Daoy (cell line): ENCODE measurements at regions not wholly inside any gene's neighbourhood (a gene's known extent, or its start where the extent isn't known, plus 50 kb on each side); places are given as distances from the start of the nearest gene placed in this dataset.
"Not testable (repeated sequence)": the region's sequence is repeated elsewhere in the genome, so short reads cannot be mapped to it uniquely, and the experiment has no call there.

Source experiments
- DNase-seq: peaks from one replicate; pipeline ENCODE4 v3.0.0-alpha.2; 2015; ENCODE audit warnings: low read depth

DNA sequence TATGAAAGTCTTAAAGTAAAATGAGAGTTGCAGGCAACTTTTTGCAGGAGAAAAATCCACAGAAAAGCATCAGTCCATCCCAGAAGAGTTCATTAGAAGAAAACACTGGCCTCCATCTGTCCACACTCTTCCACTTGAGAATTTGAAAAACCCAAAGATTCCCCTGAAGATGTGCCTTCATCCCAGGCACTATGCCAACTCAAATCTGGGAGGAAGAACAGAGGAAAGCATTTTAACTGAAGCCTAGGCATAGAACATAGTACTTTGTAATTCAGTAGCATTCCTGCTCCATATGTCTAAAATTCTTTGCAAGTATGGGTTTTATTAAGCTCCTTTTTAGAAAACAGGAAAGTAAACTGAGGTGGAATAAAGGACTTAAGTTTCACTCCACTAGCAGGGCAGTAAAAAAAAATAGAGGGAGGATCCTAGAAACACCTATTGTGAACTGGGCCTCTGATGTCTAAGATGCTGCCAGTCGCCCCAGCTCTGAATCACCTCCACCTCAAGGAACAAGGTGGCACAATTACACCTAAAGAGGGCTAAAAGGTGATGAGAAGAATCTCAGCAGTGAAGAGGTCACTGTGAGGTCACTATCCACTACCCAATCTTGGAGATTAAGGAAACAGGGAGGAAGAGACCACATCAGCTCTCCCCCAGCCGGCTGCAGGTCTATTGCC is 141.9 kb upstream of the FAM241A start:
- DNase-seq, result no peak

DNA sequence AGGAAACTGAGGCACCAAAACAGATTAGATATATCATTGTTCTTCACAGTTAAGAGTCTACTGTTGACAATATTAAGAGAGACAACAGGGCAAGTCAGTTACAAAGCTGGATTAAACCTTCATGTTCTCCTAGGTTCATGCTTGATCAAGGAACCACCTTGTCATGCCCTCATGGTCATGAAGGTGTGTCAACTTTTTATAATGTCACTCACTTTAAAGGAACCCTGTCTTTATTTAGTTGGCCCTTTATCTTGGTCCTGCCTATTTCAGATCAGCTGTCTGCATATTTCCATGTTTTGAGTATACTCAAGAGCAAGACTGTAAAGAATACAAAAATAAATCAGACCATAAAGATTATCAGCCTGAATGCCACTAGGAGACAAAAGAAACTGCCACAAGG is 140.2 kb upstream of the FAM241A start:
- no peak for DNase-seq

DNA sequence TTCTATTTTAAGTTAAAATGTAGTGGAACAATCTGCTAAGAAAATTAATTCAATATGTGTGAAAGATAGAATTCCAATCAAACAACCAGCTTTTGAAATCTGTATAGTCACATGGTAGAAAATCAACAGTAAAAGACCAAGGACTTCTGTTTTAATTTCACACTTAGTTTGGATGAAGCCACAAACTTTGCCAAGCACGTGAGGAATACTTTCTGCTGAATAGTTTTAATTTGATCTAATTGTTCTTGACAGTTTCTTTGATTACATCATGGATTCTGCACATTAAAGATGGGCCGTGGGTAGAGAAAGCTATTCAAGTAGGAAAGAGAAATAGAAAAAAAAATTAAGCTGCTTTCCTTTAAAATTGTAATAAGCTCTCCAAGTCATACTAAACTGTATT is 137.9 kb upstream of the FAM241A start:
- no peak for DNase-seq

GRCh38 chr4:112015960-112016359 is 129.3 kb upstream of the FAM241A start:
- no peak for DNase-seq

DNA sequence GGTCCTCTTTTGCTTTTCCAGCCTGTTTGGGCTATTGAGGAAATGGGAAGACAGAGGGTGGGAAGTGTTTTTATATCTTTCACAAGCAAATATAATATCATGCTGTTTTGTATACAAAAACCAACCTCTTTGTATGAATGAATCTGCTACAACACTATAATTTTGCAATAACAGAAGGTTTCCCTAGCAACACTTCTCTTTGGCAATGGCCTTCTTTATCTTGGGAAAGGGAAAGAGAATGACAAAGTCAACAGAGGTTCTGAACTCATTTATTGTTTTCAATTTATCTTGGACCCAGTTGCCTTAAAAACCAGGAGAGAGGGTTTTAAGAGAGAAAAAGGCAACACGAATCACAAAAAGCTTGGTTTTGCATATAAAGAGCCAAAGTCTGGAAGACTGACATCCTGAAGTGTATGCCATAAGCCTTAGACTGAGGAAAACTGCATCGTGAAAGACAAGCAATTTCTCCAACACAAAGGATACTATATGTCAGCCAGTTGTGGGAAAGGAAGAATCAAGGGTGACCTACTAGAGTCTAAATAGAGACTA is 121.8 kb upstream of the FAM241A start:
- DNase-seq, result no peak

- DNase-seq, result no peak
Observed at GRCh38 chr4:112026058-112026457, 119.2 kb upstream of the FAM241A start.

DNA sequence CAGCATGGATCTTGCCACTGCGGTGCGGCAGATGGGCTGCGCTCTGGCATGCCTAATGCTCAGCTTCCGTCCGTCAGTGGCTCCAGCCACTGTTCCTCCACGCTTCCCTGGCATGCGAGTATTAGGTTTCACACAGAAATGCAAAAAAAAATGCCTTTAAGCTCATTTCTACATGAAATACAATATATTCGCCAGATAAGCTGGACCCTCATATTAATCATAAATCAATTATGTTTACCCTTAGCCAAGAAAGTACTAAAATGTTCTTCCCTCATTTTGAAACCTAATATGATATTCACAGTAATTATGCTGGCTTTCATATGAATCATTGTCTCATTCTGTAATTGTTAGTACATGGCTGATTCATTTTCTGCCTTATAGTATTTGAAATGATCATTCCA is 115.5 kb upstream of the FAM241A start:
- peak; percentile 52 for DNase-seq

DNA sequence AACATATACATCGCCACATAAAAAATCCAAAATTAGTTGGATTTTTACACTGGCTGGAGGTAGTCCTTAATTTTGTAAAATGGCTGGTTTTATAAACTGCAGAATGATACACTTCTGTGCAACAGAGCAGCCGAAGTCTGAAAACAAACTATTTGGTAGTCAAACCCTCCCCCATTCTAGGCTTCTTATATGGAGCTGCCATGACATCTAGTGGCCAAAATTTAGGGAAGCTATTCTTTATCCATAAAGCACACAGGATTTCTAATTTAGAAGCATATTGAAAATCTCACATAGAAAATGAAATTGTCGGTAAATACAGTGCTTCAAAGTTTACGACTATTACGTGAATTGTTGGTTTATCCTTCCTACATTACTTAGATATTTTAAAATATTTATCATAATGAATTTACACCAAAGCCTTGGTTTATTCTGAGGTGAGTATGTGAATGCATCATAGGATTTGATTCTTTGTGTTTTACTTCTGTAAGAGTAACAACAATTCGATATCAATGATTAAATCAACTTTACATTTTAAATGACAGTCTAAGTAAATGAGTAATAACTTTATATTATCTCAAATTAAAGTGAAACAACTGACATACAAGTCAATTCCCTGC is 113.4 kb upstream of the FAM241A start:
- peak; percentile 14 for DNase-seq

- no peak for DNase-seq
Observed at GRCh38 chr4:112036886-112037285, 108.4 kb upstream of the FAM241A start.

- peak; percentile 5 for DNase-seq
Observed at GRCh38 chr4:112038861-112039260, 106.4 kb upstream of the FAM241A start.

DNA sequence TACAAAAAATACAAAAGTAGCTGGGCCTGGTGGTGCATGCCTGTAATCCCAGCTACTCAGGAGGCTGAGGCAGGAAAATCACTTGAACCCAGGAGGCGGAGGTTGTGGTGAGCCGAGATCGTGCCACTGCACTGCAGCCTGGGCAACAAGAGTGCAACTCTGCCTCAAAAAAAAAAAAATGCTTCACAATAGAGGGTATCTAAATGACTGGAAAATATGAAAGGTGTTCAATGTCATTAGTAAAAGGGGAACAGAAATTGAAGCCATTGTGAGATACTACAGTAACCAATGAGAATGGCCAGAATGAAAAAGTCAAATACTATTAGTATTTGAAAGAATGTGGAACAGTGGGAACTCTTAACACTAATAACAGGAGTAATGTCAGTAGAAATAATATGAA is 96.1 kb upstream of the FAM241A start:
- not testable (repeated sequence) for DNase-seq

GRCh38 chr4:112053825-112054350 is 91.4 kb upstream of the FAM241A start:
- DNase-seq, result no peak

DNA sequence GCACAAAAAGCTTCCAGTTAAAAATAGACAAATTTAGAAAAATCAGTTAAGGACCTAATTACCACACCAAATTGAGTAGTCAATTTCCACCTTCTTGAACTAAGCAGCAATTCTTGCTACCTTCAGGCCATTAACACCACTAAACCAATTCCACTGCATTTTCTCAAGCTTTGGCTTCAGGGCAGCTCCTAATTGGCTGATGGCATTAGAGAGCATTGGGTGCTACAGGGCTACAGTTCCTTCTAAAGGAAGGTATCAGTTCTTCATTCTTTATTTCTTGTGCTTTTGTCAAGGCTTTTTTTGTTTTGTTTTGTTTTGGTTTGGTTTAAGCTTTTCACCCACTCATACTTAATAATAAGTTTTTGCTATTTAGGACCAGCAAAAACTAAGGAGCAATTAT is 90.2 kb upstream of the FAM241A start:
- DNase-seq, result no peak

GRCh38 chr4:112057470-112057869 is 87.8 kb upstream of the FAM241A start:
- DNase-seq, result no peak

GRCh38 chr4:112058433-112058832 is 86.8 kb upstream of the FAM241A start:
- DNase-seq, result no peak

GRCh38 chr4:112060212-112060611 is 85.0 kb upstream of the FAM241A start:
- no peak for DNase-seq

DNA sequence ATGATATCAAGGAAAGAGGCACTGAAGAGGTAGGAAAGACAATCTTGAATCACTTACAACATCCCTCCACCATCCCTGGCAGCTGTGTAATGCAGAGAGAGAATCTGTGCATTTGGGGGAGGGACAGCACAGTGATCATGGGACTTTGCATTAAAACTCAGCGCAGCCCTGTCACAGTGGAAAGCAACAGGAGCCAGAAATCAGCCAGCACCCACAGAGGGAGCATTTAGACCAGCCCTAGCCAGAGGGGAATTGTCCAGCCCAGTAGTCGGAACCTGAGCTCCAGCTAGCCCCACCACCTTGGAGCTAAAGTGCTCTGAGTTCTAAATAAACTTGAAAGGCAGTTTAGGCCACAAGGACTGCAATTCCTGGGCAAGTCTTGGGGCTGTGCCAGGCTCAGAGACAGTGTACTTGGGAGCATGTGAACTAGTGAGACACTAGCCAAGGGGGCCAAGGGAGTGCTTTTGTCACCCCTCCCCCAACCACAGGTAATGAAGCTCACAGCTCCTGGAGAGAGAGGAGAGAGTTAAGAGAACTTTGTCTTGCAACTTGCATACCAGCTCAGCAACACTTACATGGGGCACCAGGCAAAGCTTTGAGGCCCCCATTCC is 83.9 kb upstream of the FAM241A start:
- no peak for DNase-seq

GRCh38 chr4:112063260-112063659 is 82.0 kb upstream of the FAM241A start:
- DNase-seq, result no peak

DNA sequence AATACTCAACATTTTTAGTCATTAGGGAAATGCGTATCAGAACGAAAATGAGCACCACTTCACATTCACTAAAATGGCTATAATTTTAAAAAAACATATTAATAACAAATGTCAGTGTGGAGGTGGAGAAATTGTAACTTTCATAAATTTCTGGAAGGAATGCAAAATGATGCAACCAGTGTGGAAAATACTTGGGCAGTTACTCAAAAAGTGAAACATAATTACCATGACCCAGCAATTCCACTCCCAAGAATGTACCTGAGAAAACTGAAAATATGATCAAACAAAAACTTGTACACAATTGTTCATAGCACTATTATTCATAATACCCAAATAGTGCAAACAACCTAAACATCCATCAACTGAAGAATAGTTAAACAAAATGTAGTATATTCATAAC is 76.1 kb upstream of the FAM241A start:
- DNase-seq, result no peak

DNA sequence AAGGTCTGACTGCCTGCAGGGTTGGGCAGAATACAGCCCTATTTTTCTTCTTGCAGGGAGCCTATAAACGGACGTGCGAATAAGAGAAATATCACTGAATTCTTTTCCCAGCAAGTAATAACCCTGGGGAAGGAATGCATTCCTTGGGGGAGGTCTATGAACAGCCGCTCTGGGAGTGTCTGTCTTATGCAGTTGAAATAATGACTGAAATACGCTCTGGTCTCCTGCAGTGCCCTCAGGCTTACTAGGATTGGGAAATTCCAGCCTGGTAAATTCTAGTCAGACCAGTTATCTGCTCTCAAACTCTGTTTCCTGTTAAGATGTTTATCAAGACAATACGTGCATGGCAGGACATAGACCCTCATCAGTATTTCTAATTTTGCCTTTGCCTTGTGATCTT is 72.1 kb upstream of the FAM241A start:
- no peak for DNase-seq

GRCh38 chr4:112075129-112075753 is 70.0 kb upstream of the FAM241A start:
- DNase-seq, result peak; percentile 38

DNA sequence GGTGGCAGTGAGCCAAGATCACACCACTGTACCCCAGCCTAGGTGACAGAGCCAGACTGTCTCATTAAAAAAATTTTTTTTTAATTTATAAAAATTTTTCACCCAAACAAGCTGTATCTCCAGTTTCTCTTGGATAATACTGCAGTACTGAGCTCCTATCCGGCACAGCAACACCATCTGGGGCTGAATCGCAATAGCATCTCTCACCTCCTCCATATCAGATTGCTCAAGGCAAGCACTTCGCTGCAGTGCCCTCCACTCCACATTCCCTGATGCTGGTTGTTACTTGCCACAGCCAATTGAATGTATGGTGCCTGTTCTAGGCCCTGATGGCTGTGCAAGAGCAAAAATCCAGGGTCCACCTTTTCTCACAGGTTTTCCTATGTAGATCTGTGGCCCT is 69.3 kb upstream of the FAM241A start:
- no peak for DNase-seq
